Epithelial cell of esophagus (primary cell): ENCODE measurements at regions not wholly inside any gene's neighbourhood (a gene's known extent, or its start where the extent isn't known, plus 50 kb on each side); places are given as distances from the start of the nearest gene placed in this dataset.

Experiments used
- DNase-seq: peaks from one replicate; pipeline ENCODE4 v3.0.0; 2010; ENCODE audit warnings: low read depth
- H3K4me3 ChIP-seq: 2 replicates; pipeline ENCODE4 v1.5.1; 2011; ENCODE audit warnings: mild to moderate bottlenecking, low read length, control low read depth
- CTCF ChIP-seq: IDR thresholded peaks from 2 replicates; pipeline ENCODE4 v1.5.1; 2011; ENCODE audit warnings: low read depth, mild to moderate bottlenecking, low read length, control low read depth, inconsistent platforms; ENCODE audit not compliant: insufficient read depth; ENCODE audit errors: missing control alignments

GRCh38 chr6:14040042-14040441 is 77.5 kb upstream of the CD83 start:
- DNase-seq = no peak
- H3K4me3 ChIP-seq = no peak overlapping the region
- no peak for TF ChIP-seq CTCF

GRCh38 chr6:14046476-14047068 is 71.0 kb upstream of the CD83 start:
- no peak overlapping the region for H3K4me3 ChIP-seq
- peak; percentile 84 for TF ChIP-seq CTCF
- DNase-seq = peak; percentile 77

GRCh38 chr6:14047151-14047740 is 70.3 kb upstream of the CD83 start:
- DNase-seq = no peak
- TF ChIP-seq CTCF = no peak
- H3K4me3 ChIP-seq = no peak overlapping the region

- no peak overlapping the region for H3K4me3 ChIP-seq
- no peak for TF ChIP-seq CTCF
- no peak for DNase-seq
These were observed 68.7 kb upstream of the CD83 start for GRCh38 chr6:14048837-14049236.

- DNase-seq = no peak
- no peak for TF ChIP-seq CTCF
- H3K4me3 ChIP-seq = no peak overlapping the region
These were observed 66.2 kb upstream of the CD83 start for GRCh38 chr6:14051355-14051754.

- TF ChIP-seq CTCF = no peak
- DNase-seq = peak; percentile 86
- no peak overlapping the region for H3K4me3 ChIP-seq
These were observed 63.8 kb upstream of the CD83 start for GRCh38 chr6:14053811-14054210.

- no peak for TF ChIP-seq CTCF
These were observed 62.0 kb upstream of the CD83 start for GRCh38 chr6:14055541-14055940.

More at GRCh38 chr6:14055541-14055940, 62.0 kb upstream of the CD83 start:
- H3K4me3 ChIP-seq = no peak overlapping the region
- DNase-seq = peak; percentile 90
